DOHH2 (cell line): ENCODE measurements at regions not wholly inside any gene's neighbourhood (a gene's known extent, or its start where the extent isn't known, plus 50 kb on each side); places are given as distances from the start of the nearest gene placed in this dataset.

Experiments
- H3F3A ChIP-seq: fragments of 200-600 bp; sonication (generic), shearing (Covaris generic); 2 replicates; pipeline ENCODE4 v1.6.0; 2016; ENCODE audit warnings: antibody characterized with exemption, mild to moderate bottlenecking; ENCODE audit not compliant: control insufficient read depth, insufficient read depth
- H3K27ac ChIP-seq: fragments of 200-600 bp; sonication (generic); 2 replicates; pipeline ENCODE4 v1.5.1; 2014; ENCODE audit warnings: low read depth, mild to moderate bottlenecking, low read length, moderate library complexity
- H3K27me3 ChIP-seq: fragments of 200-600 bp; sonication (generic); 2 replicates; pipeline ENCODE4 v1.6.1; 2014; ENCODE audit warnings: mild to moderate bottlenecking, low read length, mixed read lengths; ENCODE audit not compliant: control insufficient read depth
- H3K36me3 ChIP-seq: fragments of 200-600 bp; sonication (generic); 2 replicates; pipeline ENCODE4 v1.6.1; 2014; ENCODE audit warnings: mild to moderate bottlenecking, low read length, moderate library complexity, mixed read lengths; ENCODE audit not compliant: control insufficient read depth
- H3K4me1 ChIP-seq: fragments of 200-600 bp; sonication (generic); 2 replicates; pipeline ENCODE4 v1.6.1; 2014; ENCODE audit warnings: mild to moderate bottlenecking, low read length, mixed read lengths; ENCODE audit not compliant: control insufficient read depth
- H3K4me2 ChIP-seq: fragments of 200-600 bp; sonication (generic); 2 replicates; pipeline ENCODE4 v1.6.0; 2014; ENCODE audit warnings: mild to moderate bottlenecking, low read length, moderate library complexity
- H3K4me3 ChIP-seq: fragments of 200-600 bp; sonication (generic); 2 replicates; pipeline ENCODE4 v1.5.1; 2014; ENCODE audit warnings: mild to moderate bottlenecking, low read length, mixed read lengths
- H3K79me2 ChIP-seq: fragments of 200-600 bp; sonication (generic); 2 replicates; pipeline ENCODE4 v1.6.1; 2014; ENCODE audit warnings: mild to moderate bottlenecking, low read length, mixed read lengths; ENCODE audit not compliant: control insufficient read depth
- H3K9me2 ChIP-seq: fragments of 200-600 bp; sonication (generic); replicated peaks from 2 replicates; pipeline ENCODE4 v1.6.1; 2014; ENCODE audit warnings: mild to moderate bottlenecking, low read length, mixed read lengths; ENCODE audit not compliant: control insufficient read depth
- H3K9me3 ChIP-seq: fragments of 200-600 bp; sonication (generic); 2 replicates; pipeline ENCODE4 v1.6.1; 2014; ENCODE audit warnings: antibody characterized with exemption, low read length, mixed read lengths; ENCODE audit not compliant: control insufficient read depth, insufficient read depth
- H4K20me1 ChIP-seq: fragments of 200-600 bp; sonication (generic); 2 replicates; pipeline ENCODE4 v1.6.0; 2014; ENCODE audit warnings: low read depth, mild to moderate bottlenecking, antibody characterized with exemption, low read length, moderate library complexity; ENCODE audit not compliant: control insufficient read depth, insufficient read depth
- CTCF ChIP-seq: fragments of 200-600 bp; sonication (generic); IDR thresholded peaks from one replicate; pipeline ENCODE4 v1.5.1; 2014; ENCODE audit warnings: antibody characterized with exemption, mild to moderate bottlenecking, low read depth, low read length; ENCODE audit not compliant: poor library complexity, severe bottlenecking
- EZH2phosphoT487 ChIP-seq: fragments of 200-600 bp; sonication (generic); IDR thresholded peaks from 2 replicates; pipeline ENCODE4 v1.6.1; 2017; ENCODE audit warnings: borderline replicate concordance, mild to moderate bottlenecking, antibody characterized with exemption, low read length, moderate library complexity, mixed read lengths

DNA sequence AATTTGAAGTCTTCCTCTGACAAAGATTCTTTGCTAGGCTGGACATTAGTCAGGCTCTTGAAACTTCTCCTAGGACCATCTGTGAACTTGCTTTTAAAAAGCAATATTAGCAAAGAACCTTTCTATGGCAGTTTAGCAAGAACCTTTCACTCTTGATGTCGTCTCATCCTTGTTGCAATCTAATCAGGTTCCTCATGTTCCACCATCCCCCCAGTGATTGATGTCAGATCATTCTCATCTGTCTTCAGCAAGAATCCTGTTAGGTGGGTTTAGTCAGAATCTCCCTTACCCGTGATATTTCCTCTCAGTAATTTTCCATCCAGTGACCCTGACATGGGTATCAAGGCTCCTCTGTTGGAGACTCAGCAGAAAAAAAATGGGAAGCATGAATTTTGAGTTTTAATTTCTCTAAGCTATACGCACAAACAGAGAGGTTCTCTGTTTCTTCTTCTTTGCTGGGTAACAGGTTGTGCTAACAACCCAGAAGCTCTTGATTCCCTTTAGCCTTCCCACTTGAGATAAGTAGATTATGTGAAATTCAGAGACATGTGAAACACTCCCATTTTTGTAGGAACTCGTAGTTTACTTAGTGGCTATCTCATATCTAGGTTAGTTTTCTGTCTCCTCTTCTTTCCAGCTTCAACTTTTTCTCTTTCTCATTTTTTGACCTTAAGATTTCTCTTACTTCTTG, 507.4 kb downstream of the C4orf33 start:
- no peaks in the 10 kb centered on the region for H3K79me2 ChIP-seq
- H3K4me1 ChIP-seq: no peaks in the 10 kb centered on the region
- no peaks in the 10 kb centered on the region for H4K20me1 ChIP-seq
- H3K27ac ChIP-seq: no peak overlapping the region
- no peaks in the 10 kb centered on the region for H3F3A ChIP-seq
- H3K27me3 ChIP-seq: no peaks in the 10 kb centered on the region
- no peak overlapping the region for H3K4me3 ChIP-seq
- H3K9me2 ChIP-seq: no peaks in the 10 kb centered on the region
- no peak overlapping the region for H3K4me2 ChIP-seq
- TF ChIP-seq CTCF (no peak), EZH2phosphoT487 (no peak)
- H3K36me3 ChIP-seq: no peaks in the 10 kb centered on the region
- no peaks in the 10 kb centered on the region for H3K9me3 ChIP-seq

GRCh38 chr4:129604632-129605255, 508.8 kb downstream of the C4orf33 start:
- no peak overlapping the region for H3K27ac ChIP-seq
- no peaks in the 10 kb centered on the region for H3K79me2 ChIP-seq
- no peaks in the 10 kb centered on the region for H3K4me1 ChIP-seq
- no peaks in the 10 kb centered on the region for H3K36me3 ChIP-seq
- H3K4me2 ChIP-seq: no peak overlapping the region
- TF ChIP-seq CTCF: no peak
- no peaks in the 10 kb centered on the region for H3K9me3 ChIP-seq
- H3K4me3 ChIP-seq: no peak overlapping the region
- no peaks in the 10 kb centered on the region for H3K9me2 ChIP-seq
- H4K20me1 ChIP-seq: no peaks in the 10 kb centered on the region
- no peaks in the 10 kb centered on the region for H3F3A ChIP-seq
- no peaks in the 10 kb centered on the region for H3K27me3 ChIP-seq

DNA sequence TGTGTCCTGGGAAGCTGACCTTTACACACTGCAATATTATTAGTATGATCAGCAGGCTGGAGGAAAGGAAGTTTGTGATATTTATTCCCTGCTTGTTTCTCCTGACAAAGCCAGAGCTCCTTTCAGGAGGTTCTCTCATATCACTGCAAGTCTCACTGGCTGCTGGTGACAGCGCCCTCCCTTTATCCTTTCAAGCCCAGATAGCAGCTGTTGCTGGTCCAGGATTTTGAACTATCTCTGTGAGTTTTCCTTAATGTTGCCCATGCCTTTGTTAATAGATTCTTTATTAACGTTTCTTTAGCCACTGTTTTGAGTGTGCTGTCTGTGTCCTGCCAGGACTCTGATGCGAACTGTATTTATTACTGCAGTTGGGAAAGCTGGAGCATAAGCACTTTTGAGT, 518.7 kb downstream of the C4orf33 start:
- no peaks in the 10 kb centered on the region for H3K9me2 ChIP-seq
- H3K4me3 ChIP-seq: no peak overlapping the region
- H3K36me3 ChIP-seq: no peaks in the 10 kb centered on the region
- no peaks in the 10 kb centered on the region for H3K4me1 ChIP-seq
- no peak for TF ChIP-seq CTCF
- no peak for TF ChIP-seq EZH2phosphoT487
- H3K9me3 ChIP-seq: no peaks in the 10 kb centered on the region
- no peak overlapping the region for H3K27ac ChIP-seq
- no peak overlapping the region for H3K4me2 ChIP-seq
- H3K27me3 ChIP-seq: no peaks in the 10 kb centered on the region
- H3F3A ChIP-seq: no peaks in the 10 kb centered on the region
- no peaks in the 10 kb centered on the region for H3K79me2 ChIP-seq
- no peaks in the 10 kb centered on the region for H4K20me1 ChIP-seq
